DND-41 (cell line): ENCODE measurements at regions not wholly inside any gene's neighbourhood (a gene's known extent, or its start where the extent isn't known, plus 50 kb on each side); places are given as distances from the start of the nearest gene placed in this dataset.
A peak's percentile ranks its signal among the peaks of the same experiment; 100 is the strongest.

Experiments
- EZH2 ChIP-seq: IDR thresholded peaks from 3 replicates; pipeline ENCODE4 v1.6.1; 2012; ENCODE audit warnings: borderline replicate concordance, low read depth, mild to moderate bottlenecking, moderate library complexity, low read length, inconsistent platforms; ENCODE audit not compliant: severe bottlenecking
- TF ChIP-seq, protein P1 (sequence below): IDR thresholded peaks from 2 replicates; pipeline ENCODE4 v1.5.1; 2012; ENCODE audit warnings: borderline replicate concordance, low read length, moderate library complexity, mild to moderate bottlenecking; ENCODE audit not compliant: poor library complexity, severe bottlenecking; ENCODE audit errors: extremely low read depth

DNA sequence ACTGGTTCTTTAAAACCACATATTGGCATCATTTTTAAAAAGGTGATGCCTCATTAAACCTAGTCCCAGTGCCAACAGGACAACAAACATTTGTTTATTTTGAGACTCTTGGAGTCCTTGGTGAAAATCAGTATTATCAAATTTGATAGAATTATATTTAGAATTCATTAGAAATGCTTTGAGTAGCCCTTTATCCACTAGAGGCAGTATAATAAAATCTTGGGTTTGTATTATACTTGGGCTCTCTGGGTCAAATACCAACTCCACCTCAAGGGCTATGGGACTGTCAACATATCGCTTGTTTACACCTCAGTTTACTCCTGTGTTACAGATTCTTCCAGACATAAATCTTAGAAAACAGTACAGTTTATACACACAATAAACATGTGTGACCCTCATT lies 335.7 kb upstream of the FSTL5 start:
- TF ChIP-seq, protein P1, sequence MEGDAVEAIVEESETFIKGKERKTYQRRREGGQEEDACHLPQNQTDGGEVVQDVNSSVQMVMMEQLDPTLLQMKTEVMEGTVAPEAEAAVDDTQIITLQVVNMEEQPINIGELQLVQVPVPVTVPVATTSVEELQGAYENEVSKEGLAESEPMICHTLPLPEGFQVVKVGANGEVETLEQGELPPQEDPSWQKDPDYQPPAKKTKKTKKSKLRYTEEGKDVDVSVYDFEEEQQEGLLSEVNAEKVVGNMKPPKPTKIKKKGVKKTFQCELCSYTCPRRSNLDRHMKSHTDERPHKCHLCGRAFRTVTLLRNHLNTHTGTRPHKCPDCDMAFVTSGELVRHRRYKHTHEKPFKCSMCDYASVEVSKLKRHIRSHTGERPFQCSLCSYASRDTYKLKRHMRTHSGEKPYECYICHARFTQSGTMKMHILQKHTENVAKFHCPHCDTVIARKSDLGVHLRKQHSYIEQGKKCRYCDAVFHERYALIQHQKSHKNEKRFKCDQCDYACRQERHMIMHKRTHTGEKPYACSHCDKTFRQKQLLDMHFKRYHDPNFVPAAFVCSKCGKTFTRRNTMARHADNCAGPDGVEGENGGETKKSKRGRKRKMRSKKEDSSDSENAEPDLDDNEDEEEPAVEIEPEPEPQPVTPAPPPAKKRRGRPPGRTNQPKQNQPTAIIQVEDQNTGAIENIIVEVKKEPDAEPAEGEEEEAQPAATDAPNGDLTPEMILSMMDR: peak; percentile 30
- TF ChIP-seq EZH2: no peak
